GM21447 (cell line): ENCODE measurements at regions not wholly inside any gene's neighbourhood (a gene's known extent, or its start where the extent isn't known, plus 50 kb on each side); places are given as distances from the start of the nearest gene placed in this dataset.

ENCODE experiments used
- ATAC-seq: cut with Tn5 transposase; IDR thresholded peaks from one replicate; pipeline ENCODE4 v1.9.1; 2021; ENCODE audit not compliant: unreplicated experiment

DNA sequence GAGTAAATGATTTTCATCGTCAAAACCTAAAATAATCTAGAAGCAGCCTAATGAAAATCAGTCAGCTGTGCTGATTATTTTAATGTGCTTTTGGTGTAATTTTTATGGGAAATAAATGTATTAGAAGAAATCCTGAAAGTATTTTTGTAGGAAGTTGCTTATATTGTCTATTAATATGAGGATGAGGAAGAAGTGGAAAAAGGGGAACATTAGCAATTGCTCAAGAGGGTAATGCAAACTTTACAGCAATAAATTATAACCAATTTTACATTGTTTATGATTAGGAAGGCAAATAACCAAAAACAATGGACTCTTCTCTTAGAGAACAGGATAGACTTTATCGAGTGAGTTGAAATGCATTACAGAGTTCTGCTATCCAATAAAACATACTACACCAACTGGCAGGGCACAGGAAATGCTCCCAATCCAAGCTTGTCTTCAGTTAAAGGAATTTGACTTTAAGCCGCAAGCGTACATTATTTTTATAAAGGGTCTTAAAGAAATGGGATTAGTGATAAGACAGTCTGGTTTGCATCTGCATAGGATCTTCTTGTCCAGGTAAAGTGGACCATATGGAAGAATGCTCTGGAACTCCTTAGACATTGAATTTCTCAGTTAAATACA is 374.8 kb downstream of the PDGFC start:
- no peak for ATAC-seq

- no peak for ATAC-seq
Observed at GRCh38 chr4:156596026-156596425, 375.6 kb downstream of the PDGFC start.

DNA sequence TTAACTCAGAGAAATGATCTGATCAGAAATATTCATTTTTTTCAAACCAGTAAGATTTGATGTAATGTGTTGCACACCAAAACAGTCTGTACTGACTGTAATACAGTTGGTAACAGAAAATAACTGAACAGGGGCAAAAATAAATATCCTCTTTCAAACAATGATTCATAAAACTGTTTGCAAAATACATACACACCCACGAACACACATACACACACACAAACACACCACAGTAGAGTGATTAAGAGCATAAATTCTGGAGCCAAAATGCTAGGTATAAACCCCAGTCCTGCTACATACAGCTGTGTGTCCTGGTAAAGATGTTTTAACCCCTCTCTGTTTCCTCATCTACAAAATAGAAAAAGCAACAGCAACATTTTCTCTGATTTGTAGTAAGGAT is 376.6 kb downstream of the PDGFC start:
- no peak for ATAC-seq

GRCh38 chr4:156594624-156595023 is 377.0 kb downstream of the PDGFC start:
- ATAC-seq: no peak

- no peak for ATAC-seq
Observed at GRCh38 chr4:156593464-156593863, 378.1 kb downstream of the PDGFC start.

GRCh38 chr4:156591679-156592078 is 379.9 kb downstream of the PDGFC start:
- no peak for ATAC-seq

DNA sequence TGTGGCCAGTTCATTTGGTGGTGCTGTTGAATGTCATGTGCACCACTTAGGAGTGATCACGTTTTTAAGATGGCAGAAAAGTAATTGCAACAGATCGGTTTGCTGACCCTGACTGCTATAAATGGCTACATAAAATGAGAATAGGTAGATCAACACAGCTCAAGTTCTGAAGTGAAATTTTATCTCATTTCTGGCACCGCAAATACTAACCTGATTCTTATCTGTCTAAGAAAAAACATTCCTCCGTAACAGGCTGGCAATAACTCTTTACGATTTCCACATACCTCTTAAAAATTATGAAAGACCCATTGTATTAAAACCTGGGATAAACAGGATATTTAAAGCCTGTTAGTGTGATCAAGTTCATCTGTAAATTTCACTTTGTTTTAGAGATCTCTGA is 387.5 kb downstream of the PDGFC start:
- no peak for ATAC-seq

- no peak for ATAC-seq
Observed at GRCh38 chr4:156583265-156583664, 388.3 kb downstream of the PDGFC start.

GRCh38 chr4:156581282-156582063 is 390.1 kb downstream of the PDGFC start:
- no peak for ATAC-seq

DNA sequence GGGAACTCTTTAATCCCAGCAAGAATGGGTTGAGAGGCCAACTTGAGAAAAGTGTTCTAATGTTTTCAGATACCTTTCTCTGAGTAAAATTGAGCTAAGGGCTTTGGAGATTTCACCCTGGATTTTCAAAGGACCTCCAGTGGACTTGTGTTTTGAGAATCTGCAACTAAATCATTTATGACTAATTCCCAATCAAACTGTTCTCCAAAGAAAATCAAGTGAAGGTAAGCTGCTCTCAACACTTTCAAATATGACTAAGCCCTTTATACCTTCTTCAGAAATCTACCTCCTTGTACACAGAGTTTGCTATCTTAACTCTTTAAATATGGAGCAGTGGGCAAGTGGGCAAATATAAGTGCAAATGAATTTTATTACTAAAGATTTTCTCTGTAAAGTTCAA is 392.9 kb downstream of the PDGFC start:
- ATAC-seq: no peak

- ATAC-seq: no peak
Observed at GRCh38 chr4:156578005-156578404, 393.6 kb downstream of the PDGFC start.

DNA sequence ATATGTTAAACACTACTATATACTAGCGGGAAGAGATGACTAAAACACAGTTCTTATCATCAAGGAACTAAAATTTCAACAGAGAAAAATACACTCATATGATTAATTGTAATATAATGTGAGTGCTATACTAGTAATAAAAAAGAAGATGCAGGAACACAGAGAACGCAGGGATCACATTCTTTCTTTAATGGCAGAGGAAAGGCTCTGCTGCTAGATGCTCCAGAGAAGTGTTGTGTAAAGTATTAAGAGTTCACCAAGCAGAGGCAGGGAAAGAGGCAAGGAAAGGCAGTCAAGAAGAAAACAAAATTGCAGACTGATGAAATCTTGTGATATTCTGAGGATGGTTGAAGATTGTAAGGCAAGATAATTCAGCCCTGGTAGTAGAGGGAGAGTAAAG is 394.7 kb downstream of the PDGFC start:
- ATAC-seq: no peak

DNA sequence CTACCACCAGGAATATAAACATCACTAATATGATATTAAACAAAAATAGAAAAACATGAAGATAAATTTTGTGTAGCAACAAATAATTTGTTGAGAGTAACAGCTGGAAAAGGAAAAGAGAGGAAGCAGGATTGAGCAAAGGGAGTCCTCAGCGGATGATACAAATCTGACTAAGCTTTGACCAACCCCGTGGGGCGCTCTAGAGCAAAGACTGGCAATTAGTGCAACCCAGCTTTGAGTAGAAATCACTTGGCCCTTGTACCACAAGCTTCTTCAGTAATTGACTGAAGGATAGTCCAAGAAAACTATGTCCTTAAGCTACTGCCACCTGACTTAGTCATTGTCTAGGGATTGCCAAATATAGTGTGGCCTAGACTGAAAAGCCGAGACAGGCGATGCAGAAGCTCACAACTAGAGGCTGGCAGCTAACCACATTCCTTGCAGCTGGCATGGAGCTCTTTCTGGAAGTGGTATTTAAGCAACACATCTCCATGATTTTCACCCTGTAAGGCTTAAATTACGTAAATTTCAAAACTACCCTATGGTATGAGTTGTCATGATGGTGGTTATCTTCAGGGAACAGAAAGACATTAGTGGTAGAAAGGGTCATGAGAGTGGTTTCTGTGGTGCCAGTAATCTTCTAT is 396.0 kb downstream of the PDGFC start:
- ATAC-seq: no peak

- no peak for ATAC-seq
Observed at GRCh38 chr4:156571146-156571545, 400.5 kb downstream of the PDGFC start.

DNA sequence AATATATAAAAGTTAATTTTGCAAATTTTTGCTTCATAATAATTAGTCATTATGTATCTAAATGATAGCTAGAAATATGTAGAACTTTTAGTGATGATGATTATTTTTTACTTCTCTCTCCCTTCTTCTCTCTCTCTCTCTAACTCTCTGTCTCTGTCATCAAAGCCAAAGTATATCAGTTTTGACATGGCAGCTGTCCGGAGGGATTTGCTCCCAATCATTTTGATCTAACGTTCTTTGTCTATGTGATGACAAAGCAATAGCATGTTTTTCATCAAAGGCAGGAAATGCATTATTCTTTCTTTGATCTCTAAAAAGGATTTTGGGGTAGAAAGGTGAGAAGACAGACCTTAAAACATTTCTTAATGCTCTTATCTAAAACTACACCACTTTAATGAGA is 402.1 kb downstream of the PDGFC start:
- no peak for ATAC-seq

DNA sequence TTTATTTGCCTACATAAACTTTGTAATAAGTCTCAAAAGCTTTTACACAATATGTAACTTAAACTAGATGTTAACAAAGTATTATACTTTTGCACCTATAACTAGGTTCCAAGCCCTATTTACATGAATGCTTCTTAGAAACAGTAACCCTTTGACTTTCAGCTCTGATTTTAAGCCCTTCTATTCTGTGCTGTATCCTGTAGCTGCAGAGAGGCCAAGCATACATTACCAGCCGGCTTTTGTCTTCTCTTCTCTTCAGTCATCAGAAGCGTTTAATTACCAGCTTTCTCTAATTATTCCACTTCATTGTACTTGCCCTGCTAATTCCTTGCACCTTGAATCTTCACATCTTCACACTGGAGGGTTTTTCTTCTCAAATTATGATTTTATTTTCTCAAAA is 403.1 kb downstream of the PDGFC start:
- no peak for ATAC-seq

DNA sequence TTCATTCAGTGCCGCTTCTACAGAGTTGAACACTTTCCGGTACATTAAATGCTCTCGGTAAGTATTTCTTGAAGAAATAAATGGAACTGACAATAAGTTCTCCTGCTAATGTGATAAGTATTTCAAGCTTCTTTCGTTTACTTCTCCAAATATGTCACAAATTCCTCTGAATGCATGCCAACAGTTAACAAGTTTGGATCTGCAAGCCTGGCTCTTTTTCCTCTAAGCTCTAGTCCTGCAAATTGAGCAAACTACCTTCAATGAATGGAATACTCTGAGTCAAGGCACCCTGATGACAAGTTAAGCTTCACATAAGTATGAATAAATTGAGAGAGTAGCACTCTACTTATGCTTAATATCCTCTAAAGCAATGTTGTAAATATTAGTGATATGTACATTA is 403.6 kb downstream of the PDGFC start:
- ATAC-seq: no peak

DNA sequence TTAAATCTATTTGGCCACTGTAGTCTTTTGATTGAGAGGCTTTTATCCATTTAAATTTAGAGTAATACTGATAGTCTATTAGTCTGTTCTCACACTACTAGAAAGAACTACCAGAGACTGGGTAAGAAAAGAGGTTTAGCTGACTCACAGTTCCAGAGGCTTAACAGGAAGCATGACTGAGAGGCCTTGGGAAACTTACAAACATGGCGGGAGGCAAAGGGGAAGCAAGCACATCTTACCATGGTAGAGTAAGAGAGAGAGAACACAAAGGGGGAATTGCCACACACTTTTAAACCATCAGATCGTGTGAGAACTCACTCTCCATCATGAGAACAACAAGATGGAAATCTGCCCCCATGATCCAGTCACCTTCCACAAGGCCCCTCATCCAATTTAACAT is 410.9 kb downstream of the PDGFC start:
- no peak for ATAC-seq

- ATAC-seq: no peak
Observed at GRCh38 chr4:156559346-156559745, 412.3 kb downstream of the PDGFC start.

DNA sequence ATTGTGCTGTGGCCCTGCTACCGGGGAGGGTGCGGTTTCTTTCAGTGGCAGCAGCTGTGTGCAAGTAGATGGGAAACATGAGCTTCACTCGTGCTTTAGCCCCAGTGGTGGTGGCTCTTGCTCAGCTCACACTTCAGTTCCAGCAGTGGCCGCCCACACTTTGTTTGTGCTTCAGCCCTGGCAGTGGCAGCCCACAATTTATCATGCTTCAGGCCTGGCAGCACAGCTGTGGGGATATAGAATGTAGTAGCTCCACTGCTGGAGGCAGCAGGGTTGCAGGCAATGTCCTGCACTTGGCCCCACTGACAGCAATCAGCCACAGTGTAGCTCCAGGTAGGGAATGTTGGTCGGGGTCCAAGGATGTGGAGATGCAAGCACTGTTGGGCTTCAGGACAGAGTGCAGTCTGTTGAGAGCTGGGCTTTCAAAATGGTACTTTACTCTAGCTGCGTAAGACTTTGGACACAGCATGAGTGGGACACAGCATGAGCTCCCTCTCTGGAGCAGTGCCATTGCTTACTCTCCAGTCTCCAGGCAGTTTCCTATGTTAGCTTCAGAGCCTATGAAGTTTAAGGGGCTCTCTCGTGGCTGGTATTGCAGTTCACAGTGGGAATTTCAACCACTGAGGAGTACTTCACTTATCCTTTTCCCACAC is 413.1 kb downstream of the PDGFC start:
- no peak for ATAC-seq

DNA sequence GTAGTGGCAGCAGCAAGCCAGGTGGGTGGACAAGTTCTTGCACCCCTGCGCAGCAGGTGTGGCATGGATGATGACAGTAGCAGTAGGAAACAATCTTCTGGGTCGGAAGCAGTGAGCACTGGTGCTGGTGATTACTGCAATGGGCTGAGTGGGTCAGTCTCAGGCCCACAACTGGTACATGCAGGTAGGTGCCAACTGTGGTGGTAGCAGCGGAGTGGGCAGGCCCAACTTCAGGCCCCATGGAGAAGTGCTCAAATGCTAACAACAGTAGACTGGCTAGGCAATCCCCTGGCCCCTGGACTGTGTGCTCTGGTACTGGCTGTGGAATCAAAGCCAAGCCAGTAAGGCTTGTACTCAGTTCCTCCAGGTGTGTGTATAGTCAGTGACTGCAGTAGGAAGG is 413.7 kb downstream of the PDGFC start:
- ATAC-seq: no peak

DNA sequence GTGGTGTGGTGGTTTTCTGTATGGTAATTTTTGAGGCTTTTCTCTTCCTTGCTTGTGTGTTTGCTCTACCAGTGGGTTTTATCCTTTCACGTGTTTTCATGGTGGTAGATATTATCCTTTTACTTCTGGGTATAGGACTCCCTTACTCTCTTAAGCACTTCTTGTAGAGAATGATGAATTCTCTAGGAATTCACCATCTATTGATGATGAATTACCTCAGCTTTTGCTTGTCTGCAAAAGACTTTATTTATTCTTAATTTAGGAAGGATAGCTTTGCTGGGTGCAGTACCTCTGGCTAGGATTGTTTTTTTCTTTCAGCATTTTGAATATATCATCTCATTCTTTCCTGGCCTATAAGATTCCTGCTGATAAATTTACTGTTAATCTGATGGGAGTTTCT is 415.3 kb downstream of the PDGFC start:
- ATAC-seq: no peak
